Karpas-422 (cell line): ENCODE measurements at regions not wholly inside any gene's neighbourhood (a gene's known extent, or its start where the extent isn't known, plus 50 kb on each side); places are given as distances from the start of the nearest gene placed in this dataset.

Experiments used
- DNase-seq: peaks from one replicate; pipeline ENCODE4 v3.0.0-alpha.2; 2015
- H2AFZ ChIP-seq: fragments of 200-600 bp; sonication (generic); 2 replicates; pipeline ENCODE4 v1.6.1; 2014; ENCODE audit warnings: antibody characterized with exemption, low read length, mixed read lengths
- H3K27ac ChIP-seq: fragments of 200-600 bp; sonication (generic); 2 replicates; pipeline ENCODE4 v1.5.1; 2014; ENCODE audit warnings: mild to moderate bottlenecking, low read length, moderate library complexity
- H3K27me3 ChIP-seq: fragments of 200-600 bp; sonication (generic); 2 replicates; pipeline ENCODE4 v1.6.1; 2014; ENCODE audit warnings: low read length, mixed read lengths
- H3K36me3 ChIP-seq: fragments of 200-600 bp; sonication (generic); 2 replicates; pipeline ENCODE4 v1.6.1; 2014; ENCODE audit warnings: low read length, mixed read lengths; ENCODE audit not compliant: insufficient read depth
- H3K4me1 ChIP-seq: fragments of 200-600 bp; sonication (generic); 2 replicates; pipeline ENCODE4 v1.6.1; 2014; ENCODE audit warnings: mild to moderate bottlenecking, low read length, mixed read lengths
- H3K4me2 ChIP-seq: fragments of 200-600 bp; sonication (generic); 2 replicates; pipeline ENCODE4 v1.6.1; 2014; ENCODE audit warnings: low read length, low read depth, mild to moderate bottlenecking; ENCODE audit not compliant: poor library complexity, severe bottlenecking
- H3K4me3 ChIP-seq: fragments of 200-600 bp; sonication (generic); 2 replicates; pipeline ENCODE4 v1.5.1; 2014; ENCODE audit warnings: mild to moderate bottlenecking, antibody characterized with exemption, low read length, mixed read lengths
- H3K79me2 ChIP-seq: fragments of 200-600 bp; sonication (generic); 2 replicates; pipeline ENCODE4 v1.6.1; 2014; ENCODE audit warnings: mild to moderate bottlenecking, low read length, mixed read lengths
- H3K9ac ChIP-seq: fragments of 200-600 bp; sonication (generic); 2 replicates; pipeline ENCODE4 v1.6.0; 2014; ENCODE audit warnings: low read length
- H3K9me2 ChIP-seq: fragments of 200-600 bp; sonication (generic), shearing (Covaris generic); replicated peaks from 2 replicates; pipeline ENCODE4 v1.6.0; 2014; ENCODE audit warnings: mild to moderate bottlenecking, low read length, moderate library complexity; ENCODE audit not compliant: insufficient read depth
- H3K9me3 ChIP-seq: fragments of 300-700, 200-600 bp; sonication (generic); 2 replicates; pipeline ENCODE4 v1.6.1; 2014; ENCODE audit warnings: low read length, mixed read lengths
- H4K20me1 ChIP-seq: fragments of 200-600 bp; sonication (generic); 2 replicates; pipeline ENCODE4 v1.6.1; 2014; ENCODE audit warnings: mild to moderate bottlenecking, antibody characterized with exemption, low read length, low read depth; ENCODE audit not compliant: insufficient read depth

DNA sequence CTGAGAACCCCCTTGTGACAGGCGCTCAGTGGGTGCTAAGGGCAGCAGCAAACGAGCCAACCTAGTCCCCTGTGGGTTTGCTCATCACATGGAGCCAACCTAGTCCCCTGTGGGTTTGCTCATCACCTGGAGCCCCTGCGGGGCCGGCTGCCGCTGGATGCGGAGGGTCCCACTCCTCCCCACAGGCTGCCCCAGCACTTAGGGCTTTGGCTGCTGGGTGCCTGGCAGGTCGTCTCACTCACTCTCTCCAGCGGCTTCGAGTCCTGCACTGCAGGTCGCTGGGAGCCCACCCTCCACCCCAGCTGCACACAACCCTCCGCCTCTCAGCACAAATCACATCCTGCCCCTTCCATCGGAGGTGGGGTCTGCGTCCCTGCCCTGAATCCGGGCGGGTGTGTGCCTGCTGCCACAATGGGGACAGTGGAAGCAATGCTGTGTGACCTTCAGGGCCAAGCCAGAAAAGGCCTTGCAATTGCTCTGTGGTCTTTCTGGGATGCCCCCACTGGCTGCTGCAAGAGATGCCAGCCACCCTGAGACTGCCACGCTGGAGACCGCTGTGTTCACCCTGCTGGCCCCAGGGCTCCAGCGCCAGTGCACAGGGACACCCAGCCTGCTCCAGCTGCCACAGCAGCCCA is 248.1 kb upstream of the SALL3 start:
- no peaks in the 10 kb centered on the region for H3K27me3 ChIP-seq
- no peak for DNase-seq
- no peaks in the 10 kb centered on the region for H4K20me1 ChIP-seq
- H3K9me3 ChIP-seq: no peaks in the 10 kb centered on the region
- no peaks in the 10 kb centered on the region for H3K9me2 ChIP-seq
- no peak overlapping the region for H3K4me3 ChIP-seq
- H3K4me1 ChIP-seq: no peaks in the 10 kb centered on the region
- H3K79me2 ChIP-seq: no peaks in the 10 kb centered on the region
- H3K4me2 ChIP-seq: no peak overlapping the region
- H2AFZ ChIP-seq: no peak overlapping the region
- no peaks in the 10 kb centered on the region for H3K36me3 ChIP-seq
- H3K27ac ChIP-seq: no peak overlapping the region
- no peak overlapping the region for H3K9ac ChIP-seq

DNA sequence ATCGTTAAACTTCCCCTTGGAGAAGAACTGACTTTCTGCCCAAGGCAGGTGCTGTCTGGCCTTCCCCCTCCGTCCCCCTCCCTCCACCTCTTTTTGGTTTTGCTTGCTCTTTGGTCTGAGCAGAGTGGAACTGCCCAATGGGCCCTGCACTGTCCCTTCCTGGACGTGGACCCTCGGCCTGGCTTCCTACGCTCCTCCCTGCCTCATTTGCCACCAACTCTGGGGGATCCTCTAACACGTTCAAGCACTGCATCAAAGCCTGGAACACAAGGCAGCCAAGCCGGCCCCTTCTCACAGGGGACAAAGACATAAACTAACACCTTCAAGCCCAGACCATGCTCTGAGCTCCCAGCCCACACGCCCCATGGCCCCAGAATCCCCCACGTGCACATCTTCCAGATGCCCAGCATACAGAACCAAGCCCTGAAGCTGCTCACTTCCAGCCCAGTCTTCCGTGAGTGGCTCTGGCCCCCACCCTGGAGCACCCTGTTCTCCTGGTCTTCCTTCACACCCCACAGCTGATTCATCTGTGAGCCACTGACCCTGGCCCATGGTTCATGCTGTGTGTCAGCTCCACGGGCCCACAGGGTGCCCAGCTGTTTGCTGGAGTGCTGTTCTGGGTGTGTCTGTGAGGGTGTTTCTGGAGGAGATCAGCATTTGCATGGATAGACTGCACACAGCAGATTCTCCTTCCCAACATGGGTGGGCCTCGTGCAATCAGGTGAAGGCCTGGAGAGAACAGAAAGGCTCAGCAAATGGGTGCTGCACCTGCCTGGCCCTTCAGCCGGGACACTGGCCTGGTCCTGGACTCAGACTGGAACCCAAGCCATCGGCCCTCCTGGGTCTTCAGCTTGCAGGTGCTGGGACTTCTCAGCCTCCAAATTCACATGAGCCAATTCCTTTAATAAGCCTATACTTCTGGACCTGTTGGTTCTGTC is 247.1 kb upstream of the SALL3 start:
- no peaks in the 10 kb centered on the region for H3K9me2 ChIP-seq
- H3K9ac ChIP-seq: no peak overlapping the region
- H2AFZ ChIP-seq: no peak overlapping the region
- no peak overlapping the region for H3K4me3 ChIP-seq
- H3K27ac ChIP-seq: no peak overlapping the region
- no peaks in the 10 kb centered on the region for H3K79me2 ChIP-seq
- no peak for DNase-seq
- no peaks in the 10 kb centered on the region for H3K27me3 ChIP-seq
- no peaks in the 10 kb centered on the region for H4K20me1 ChIP-seq
- H3K36me3 ChIP-seq: no peaks in the 10 kb centered on the region
- no peaks in the 10 kb centered on the region for H3K9me3 ChIP-seq
- no peak overlapping the region for H3K4me2 ChIP-seq
- H3K4me1 ChIP-seq: no peaks in the 10 kb centered on the region

DNA sequence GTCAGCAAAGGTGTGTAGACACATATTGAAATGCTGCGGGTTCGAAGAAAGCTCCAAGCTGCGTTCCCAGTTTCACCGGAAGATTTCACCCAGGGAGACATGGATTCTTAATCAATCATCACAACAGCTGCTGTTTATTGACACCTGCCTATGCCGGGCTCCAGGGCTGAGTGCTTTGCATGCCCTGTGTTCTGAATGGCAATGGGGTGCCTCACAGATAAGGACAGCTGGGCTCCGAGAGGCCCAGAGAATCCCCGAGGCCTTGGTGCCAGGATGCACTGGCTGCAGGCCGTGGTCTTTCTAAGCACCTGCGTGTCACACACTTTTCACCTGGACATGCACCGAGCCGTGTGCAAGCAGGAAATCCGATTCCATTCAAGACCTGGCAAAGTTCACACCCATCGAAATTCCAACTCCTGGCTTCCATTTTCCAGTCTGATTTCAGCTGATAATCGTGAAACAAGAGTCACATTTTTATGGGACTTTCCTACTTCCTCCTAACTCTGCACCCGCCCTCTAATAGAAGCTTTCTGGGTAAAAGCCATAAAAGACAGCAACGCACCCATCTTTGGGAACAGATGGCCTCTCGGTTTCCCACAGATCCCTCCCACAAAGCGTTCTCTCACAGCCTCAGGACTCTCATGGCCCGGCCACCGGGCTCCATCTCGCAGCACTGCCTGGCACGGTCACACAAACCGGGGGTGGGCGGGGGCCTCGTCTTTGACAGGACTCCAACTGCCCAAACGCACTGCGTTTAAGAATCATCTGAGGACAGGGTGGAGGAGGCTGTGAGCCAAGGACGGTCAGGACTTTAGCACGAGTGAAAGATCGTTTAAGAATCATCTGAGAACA is 245.6 kb upstream of the SALL3 start:
- H3K27ac ChIP-seq: no peak overlapping the region
- H3K79me2 ChIP-seq: no peaks in the 10 kb centered on the region
- DNase-seq: no peak
- no peaks in the 10 kb centered on the region for H3K27me3 ChIP-seq
- H2AFZ ChIP-seq: no peak overlapping the region
- H3K9me2 ChIP-seq: no peaks in the 10 kb centered on the region
- H3K9me3 ChIP-seq: no peaks in the 10 kb centered on the region
- no peaks in the 10 kb centered on the region for H3K36me3 ChIP-seq
- no peaks in the 10 kb centered on the region for H3K4me1 ChIP-seq
- no peaks in the 10 kb centered on the region for H4K20me1 ChIP-seq
- H3K4me3 ChIP-seq: no peak overlapping the region
- H3K9ac ChIP-seq: no peak overlapping the region
- H3K4me2 ChIP-seq: no peak overlapping the region

DNA sequence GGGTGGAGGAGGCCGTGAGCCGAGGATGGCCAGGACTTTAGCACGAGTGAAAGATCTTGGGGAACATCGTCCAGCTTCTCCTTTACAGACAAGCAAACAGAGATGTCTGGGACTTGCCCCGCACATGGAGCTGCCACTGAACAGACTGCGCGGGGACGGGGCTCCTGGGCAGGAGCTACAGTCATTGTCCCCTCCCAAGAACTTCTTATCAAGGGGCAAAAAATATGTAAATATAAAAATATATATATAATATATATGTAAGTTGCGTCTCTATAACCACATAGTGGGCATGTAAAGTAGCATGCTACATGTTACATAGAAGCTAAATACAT is 245.0 kb upstream of the SALL3 start:
- DNase-seq: no peak
- Histone ChIP-seq H2AFZ (no peak overlapping the region), H3K79me2 (no peaks in the 10 kb centered on the region), H3K9me2 (no peaks in the 10 kb centered on the region), H3K4me2 (no peak overlapping the region), H3K27me3 (no peaks in the 10 kb centered on the region), H3K4me3 (no peak overlapping the region), H4K20me1 (no peaks in the 10 kb centered on the region), H3K4me1 (no peaks in the 10 kb centered on the region), H3K36me3 (no peaks in the 10 kb centered on the region), H3K27ac (no peak overlapping the region), H3K9me3 (no peaks in the 10 kb centered on the region), H3K9ac (no peak overlapping the region)

DNA sequence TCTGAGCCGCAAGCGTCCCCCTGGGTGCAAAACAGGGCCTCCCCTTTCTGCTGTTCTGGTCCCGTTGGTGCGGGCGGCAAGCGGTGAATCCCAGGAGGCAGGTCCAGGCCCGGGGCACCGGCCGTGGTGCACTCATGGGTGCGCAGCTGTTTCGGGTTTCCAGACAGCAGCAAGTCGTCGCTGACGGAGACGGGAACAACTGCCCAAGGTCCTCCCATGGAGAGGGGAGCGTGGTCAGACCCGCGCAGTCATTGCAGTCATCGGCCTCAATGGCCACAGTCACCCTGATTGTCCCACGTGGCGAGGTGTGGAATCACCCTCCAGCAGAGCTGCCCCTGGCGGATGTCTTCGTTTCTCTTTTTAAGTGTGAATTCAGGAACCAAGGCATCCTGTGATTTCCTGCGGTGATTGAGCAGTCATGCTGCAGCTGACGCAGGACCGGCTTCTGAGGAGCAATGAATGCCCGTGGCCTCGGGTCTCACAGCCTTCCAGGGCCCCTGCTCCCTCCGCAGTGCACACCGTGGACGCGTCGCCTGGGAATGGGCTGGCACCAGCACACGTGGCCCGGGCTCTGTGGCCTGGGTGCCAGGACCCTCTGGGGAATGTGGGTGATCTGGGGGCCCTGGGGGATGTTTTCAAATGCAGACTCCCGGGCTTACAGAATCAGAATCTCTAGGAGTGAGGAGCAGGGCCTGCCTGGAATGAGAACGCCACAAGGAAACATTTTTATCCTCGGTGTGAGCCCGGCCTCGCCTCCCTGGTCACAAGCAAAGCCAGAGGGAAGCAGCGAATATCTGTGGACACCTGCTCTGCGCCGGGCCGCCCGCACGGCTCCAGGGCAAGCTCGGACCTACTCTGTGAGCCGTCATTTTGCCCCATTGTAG is 244.2 kb upstream of the SALL3 start:
- DNase-seq: no peak
- Histone ChIP-seq H3K79me2 (no peaks in the 10 kb centered on the region), H3K9me3 (no peaks in the 10 kb centered on the region), H4K20me1 (no peaks in the 10 kb centered on the region), H3K9me2 (no peaks in the 10 kb centered on the region), H3K9ac (no peak overlapping the region), H3K27ac (no peak overlapping the region), H2AFZ (no peak overlapping the region), H3K27me3 (no peaks in the 10 kb centered on the region), H3K4me1 (no peaks in the 10 kb centered on the region), H3K4me3 (no peak overlapping the region), H3K36me3 (no peaks in the 10 kb centered on the region), H3K4me2 (no peak overlapping the region)

DNA sequence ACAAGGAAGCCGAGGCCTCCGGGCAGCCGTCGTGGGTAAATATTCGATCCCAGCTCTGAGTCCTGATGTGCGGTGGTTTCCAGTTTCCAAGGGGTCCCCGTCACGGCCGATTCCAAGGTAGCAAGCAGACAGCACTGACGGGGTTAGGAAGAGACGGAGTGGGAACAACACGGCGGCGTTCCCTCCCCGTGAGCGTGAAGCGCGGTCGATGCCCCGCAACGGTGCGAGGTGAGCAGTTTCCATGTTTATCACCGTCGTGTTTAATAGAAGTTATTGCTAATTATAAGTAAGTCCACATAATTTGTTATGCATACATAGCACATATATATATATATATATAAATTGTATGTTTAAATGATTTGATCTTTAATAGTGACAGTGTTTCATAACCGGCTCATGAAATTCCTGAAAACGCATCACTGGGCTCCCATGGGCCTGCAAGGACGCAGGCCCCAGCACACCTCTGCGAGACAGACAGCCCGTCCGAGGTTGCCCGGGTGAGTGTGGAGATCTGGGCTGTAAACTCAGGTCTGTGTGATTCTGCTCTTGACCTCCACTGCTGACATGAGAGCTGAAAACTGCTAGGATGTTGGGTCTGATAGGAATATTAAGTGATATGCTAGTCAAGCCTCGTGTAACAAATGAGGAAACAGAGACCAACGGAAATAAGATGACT is 243.5 kb upstream of the SALL3 start:
- H3K27me3 ChIP-seq: no peaks in the 10 kb centered on the region
- no peaks in the 10 kb centered on the region for H4K20me1 ChIP-seq
- no peak overlapping the region for H3K27ac ChIP-seq
- H3K9me2 ChIP-seq: no peaks in the 10 kb centered on the region
- DNase-seq: no peak
- no peaks in the 10 kb centered on the region for H3K36me3 ChIP-seq
- H3K4me3 ChIP-seq: no peak overlapping the region
- no peak overlapping the region for H2AFZ ChIP-seq
- H3K9me3 ChIP-seq: no peaks in the 10 kb centered on the region
- no peak overlapping the region for H3K9ac ChIP-seq
- no peaks in the 10 kb centered on the region for H3K79me2 ChIP-seq
- H3K4me1 ChIP-seq: no peaks in the 10 kb centered on the region
- no peak overlapping the region for H3K4me2 ChIP-seq

DNA sequence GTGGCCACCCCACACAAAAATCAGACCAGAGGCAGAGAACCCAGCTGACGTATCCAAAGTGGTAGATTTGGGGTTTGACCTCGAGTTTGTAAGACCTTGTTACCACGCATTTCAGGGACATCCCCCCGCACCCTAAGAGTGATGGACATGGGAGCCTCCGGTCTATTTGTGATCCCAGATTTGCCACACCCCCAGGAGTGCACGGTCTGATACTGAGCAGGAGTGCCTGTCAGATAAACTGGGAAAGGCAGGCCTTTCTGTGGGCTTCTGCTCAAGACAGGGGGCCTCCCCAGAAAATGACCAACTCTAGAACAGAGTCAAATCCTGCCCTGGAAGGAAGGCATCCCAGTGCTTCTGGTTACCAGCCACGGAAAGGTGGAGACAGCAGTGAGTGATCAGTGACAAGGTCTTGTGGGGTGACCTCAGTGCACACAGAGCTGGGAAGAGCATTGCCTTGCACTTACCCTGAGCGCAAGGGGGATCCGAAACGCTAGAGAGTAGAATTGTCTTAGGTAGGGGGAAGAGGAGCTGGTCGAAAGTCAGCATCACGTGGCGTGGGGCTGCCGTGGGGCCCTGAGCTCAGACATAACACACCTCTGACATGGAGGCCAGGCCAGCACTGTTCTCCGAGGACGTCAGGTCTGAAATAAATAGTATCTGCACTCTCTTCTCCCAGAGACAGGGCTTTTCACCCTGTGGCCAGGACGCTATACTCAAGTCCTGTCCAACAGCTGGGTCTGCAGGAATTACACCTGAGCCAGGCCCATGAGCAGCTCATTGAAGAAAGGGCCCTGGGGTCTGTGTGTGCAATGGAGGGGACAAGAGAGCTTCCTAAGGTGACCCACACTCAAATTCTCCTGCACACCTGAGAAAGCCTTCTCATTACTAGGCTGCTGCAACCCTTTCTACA is 242.4 kb upstream of the SALL3 start:
- Histone ChIP-seq H4K20me1 (no peaks in the 10 kb centered on the region), H2AFZ (no peak overlapping the region), H3K27ac (no peak overlapping the region), H3K27me3 (no peaks in the 10 kb centered on the region), H3K4me1 (no peaks in the 10 kb centered on the region), H3K79me2 (no peaks in the 10 kb centered on the region), H3K9ac (no peak overlapping the region), H3K9me2 (no peaks in the 10 kb centered on the region), H3K4me3 (no peak overlapping the region), H3K36me3 (no peaks in the 10 kb centered on the region), H3K9me3 (no peaks in the 10 kb centered on the region), H3K4me2 (no peak overlapping the region)
- DNase-seq: no peak
